AML-193 (cell line): ENCODE measurements at regions not wholly inside any gene's neighbourhood (a gene's known extent, or its start where the extent isn't known, plus 50 kb on each side); places are given as distances from the start of the nearest gene placed in this dataset.
A peak's percentile ranks its signal among the peaks of the same experiment; 100 is the strongest.
"Not testable (repeated sequence)": the region's sequence is repeated elsewhere in the genome, so short reads cannot be mapped to it uniquely, and the experiment has no call there.

Experiments used
- DNase-seq, 2 experiments: peaks; one replicate each; lab custom pipeline; 2025; lab: John Stamatoyannopoulos, UW

- no peak for DNase-seq
Observed at GRCh38 chr10:8128511-8128910, 74.0 kb downstream of the GATA3 start.

GRCh38 chr10:8129438-8129837 lies 75.0 kb downstream of the GATA3 start:
- no peak for DNase-seq

GRCh38 chr10:8130973-8131911 lies 76.8 kb downstream of the GATA3 start:
- DNase-seq = peak; percentile 11 to 24

GRCh38 chr10:8133146-8133545 lies 78.7 kb downstream of the GATA3 start:
- no peak for DNase-seq

- no peak for DNase-seq
Observed at GRCh38 chr10:8136736-8137135, 82.2 kb downstream of the GATA3 start.

GRCh38 chr10:8137272-8137681 lies 82.8 kb downstream of the GATA3 start:
- DNase-seq = no peak

- peak; percentile 30 to 32 for DNase-seq
Observed at GRCh38 chr10:8137726-8138125, 83.2 kb downstream of the GATA3 start.

GRCh38 chr10:8138471-8138870 lies 84.0 kb downstream of the GATA3 start:
- DNase-seq = no peak

GRCh38 chr10:8144496-8144895 lies 90.0 kb downstream of the GATA3 start:
- DNase-seq = no peak

GRCh38 chr10:8146650-8147049 lies 92.2 kb downstream of the GATA3 start:
- no peak for DNase-seq

GRCh38 chr10:8149991-8150390 lies 95.5 kb downstream of the GATA3 start:
- no peak for DNase-seq

GRCh38 chr10:8150401-8150905 lies 96.0 kb downstream of the GATA3 start:
- no peak for DNase-seq

GRCh38 chr10:8151086-8151485 lies 96.6 kb downstream of the GATA3 start:
- no peak for DNase-seq

GRCh38 chr10:8156918-8157317 lies 102.4 kb downstream of the GATA3 start:
- DNase-seq = no peak

- no peak for DNase-seq
Observed at GRCh38 chr10:8158193-8159071, 103.9 kb downstream of the GATA3 start.

- DNase-seq = no peak
Observed at GRCh38 chr10:8159341-8160165, 105.1 kb downstream of the GATA3 start.

- no peak for DNase-seq
Observed at GRCh38 chr10:8163824-8164223, 109.3 kb downstream of the GATA3 start.

- DNase-seq = not testable (repeated sequence)
Observed at GRCh38 chr10:8164640-8165039, 110.2 kb downstream of the GATA3 start.

- no peak for DNase-seq
Observed at GRCh38 chr10:8168836-8169235, 114.3 kb downstream of the GATA3 start.

- DNase-seq = no peak
Observed at GRCh38 chr10:8171008-8171407, 116.5 kb downstream of the GATA3 start.

- no peak for DNase-seq
Observed at GRCh38 chr10:8172604-8173003, 118.1 kb downstream of the GATA3 start.
